HUES6 (cell line): ENCODE measurements at regions not wholly inside any gene's neighbourhood (a gene's known extent, or its start where the extent isn't known, plus 50 kb on each side); places are given as distances from the start of the nearest gene placed in this dataset.

Source experiments
- H3K27ac ChIP-seq: 2 replicates; pipeline ENCODE4 v1.7.0; 2013; ENCODE audit warnings: low read depth, mild to moderate bottlenecking, low read length, inconsistent platforms
- H3K27me3 ChIP-seq: 2 replicates; pipeline ENCODE4 v1.6.1; 2013; ENCODE audit warnings: low read length; ENCODE audit not compliant: control insufficient read depth, insufficient read depth
- H3K36me3 ChIP-seq: 2 replicates; pipeline ENCODE4 v1.6.1; 2013; ENCODE audit warnings: low read length; ENCODE audit not compliant: control insufficient read depth, insufficient read depth
- H3K4me1 ChIP-seq: 2 replicates; pipeline ENCODE4 v1.6.1; 2013; ENCODE audit warnings: low read length; ENCODE audit not compliant: control insufficient read depth, insufficient read depth
- H3K4me3 ChIP-seq: 2 replicates; pipeline ENCODE4 v1.5.1; 2013; ENCODE audit warnings: low read depth, low read length
- H3K9ac ChIP-seq: one replicate; pipeline ENCODE4 v1.6.1; 2013; ENCODE audit warnings: mild to moderate bottlenecking, low read length
- H3K9me3 ChIP-seq: 2 replicates; pipeline ENCODE4 v1.6.1; 2013; ENCODE audit warnings: low read depth, low read length; ENCODE audit not compliant: control insufficient read depth, insufficient read depth

GRCh38 chr11:81394311-81394710, 1339.4 kb downstream of the FAM181B start:
- no peak overlapping the region for H3K4me3 ChIP-seq
- H3K36me3 ChIP-seq: no peaks in the 10 kb centered on the region
- no peaks in the 10 kb centered on the region for H3K9me3 ChIP-seq
- H3K27me3 ChIP-seq: no peaks in the 10 kb centered on the region
- H3K9ac ChIP-seq: no peak overlapping the region
- H3K27ac ChIP-seq: no peak overlapping the region
- no peaks in the 10 kb centered on the region for H3K4me1 ChIP-seq

GRCh38 chr11:81388326-81388725, 1345.3 kb downstream of the FAM181B start:
- no peaks in the 10 kb centered on the region for H3K27me3 ChIP-seq
- no peak overlapping the region for H3K27ac ChIP-seq
- no peaks in the 10 kb centered on the region for H3K4me1 ChIP-seq
- no peak overlapping the region for H3K4me3 ChIP-seq
- H3K9ac ChIP-seq: no peak overlapping the region
- H3K9me3 ChIP-seq: no peaks in the 10 kb centered on the region
- H3K36me3 ChIP-seq: no peaks in the 10 kb centered on the region

- no peak overlapping the region for H3K27ac ChIP-seq
- no peaks in the 10 kb centered on the region for H3K9me3 ChIP-seq
- no peak overlapping the region for H3K9ac ChIP-seq
- no peaks in the 10 kb centered on the region for H3K36me3 ChIP-seq
- no peak overlapping the region for H3K4me3 ChIP-seq
- no peaks in the 10 kb centered on the region for H3K27me3 ChIP-seq
- H3K4me1 ChIP-seq: peaks cover 15% of the 10 kb centered on the region
Measured at GRCh38 chr11:81380395-81380794, 1353.3 kb downstream of the FAM181B start.

- no peak overlapping the region for H3K27ac ChIP-seq
- H3K36me3 ChIP-seq: no peaks in the 10 kb centered on the region
- H3K4me3 ChIP-seq: no peak overlapping the region
Measured at GRCh38 chr11:81377418-81377817, 1356.2 kb downstream of the FAM181B start.

GRCh38 chr11:81373986-81374385, 1359.7 kb downstream of the FAM181B start:
- Histone ChIP-seq H3K27me3 (no peaks in the 10 kb centered on the region), H3K27ac (no peak overlapping the region), H3K36me3 (no peaks in the 10 kb centered on the region), H3K9me3 (no peaks in the 10 kb centered on the region), H3K9ac (no peak overlapping the region), H3K4me3 (no peak overlapping the region), H3K4me1 (no peaks in the 10 kb centered on the region)

More at GRCh38 chr11:81377418-81377817, 1356.2 kb downstream of the FAM181B start:
- Histone ChIP-seq H3K9me3 (no peaks in the 10 kb centered on the region), H3K9ac (no peak overlapping the region), H3K27me3 (no peaks in the 10 kb centered on the region), H3K4me1 (peaks cover 15% of the 10 kb centered on the region)

- Histone ChIP-seq H3K27me3 (no peaks in the 10 kb centered on the region), H3K9me3 (peaks cover 2% of the 10 kb centered on the region; the same call in 1 of the 2 replicates), H3K4me1 (no peaks in the 10 kb centered on the region), H3K36me3 (no peaks in the 10 kb centered on the region), H3K4me3 (no peak overlapping the region), H3K9ac (no peak overlapping the region), H3K27ac (no peak overlapping the region)
Measured at GRCh38 chr11:81368192-81368591, 1365.5 kb downstream of the FAM181B start.

GRCh38 chr11:81365496-81365895, 1368.2 kb downstream of the FAM181B start:
- Histone ChIP-seq H3K9ac (no peak overlapping the region), H3K36me3 (no peaks in the 10 kb centered on the region), H3K9me3 (peaks cover 2% of the 10 kb centered on the region; the same call in 1 of the 2 replicates), H3K4me1 (no peaks in the 10 kb centered on the region), H3K4me3 (no peak overlapping the region), H3K27me3 (no peaks in the 10 kb centered on the region), H3K27ac (no peak overlapping the region)

GRCh38 chr11:81359476-81359875, 1374.2 kb downstream of the FAM181B start:
- Histone ChIP-seq H3K36me3 (no peaks in the 10 kb centered on the region), H3K27ac (no peak overlapping the region), H3K4me3 (no peak overlapping the region), H3K4me1 (no peaks in the 10 kb centered on the region), H3K9me3 (no peaks in the 10 kb centered on the region), H3K9ac (no peak overlapping the region), H3K27me3 (no peaks in the 10 kb centered on the region)

GRCh38 chr11:81345609-81346008, 1388.1 kb downstream of the FAM181B start:
- Histone ChIP-seq H3K27me3 (no peaks in the 10 kb centered on the region), H3K36me3 (no peaks in the 10 kb centered on the region), H3K27ac (no peak overlapping the region), H3K9ac (no peak overlapping the region), H3K4me3 (no peak overlapping the region), H3K4me1 (no peaks in the 10 kb centered on the region), H3K9me3 (no peaks in the 10 kb centered on the region)

- H3K27me3 ChIP-seq: no peaks in the 10 kb centered on the region
- no peaks in the 10 kb centered on the region for H3K4me1 ChIP-seq
- H3K36me3 ChIP-seq: no peaks in the 10 kb centered on the region
- H3K9me3 ChIP-seq: no peaks in the 10 kb centered on the region
- no peak overlapping the region for H3K27ac ChIP-seq
- H3K4me3 ChIP-seq: no peak overlapping the region
- no peak overlapping the region for H3K9ac ChIP-seq
Measured at GRCh38 chr11:81342966-81343365, 1390.7 kb downstream of the FAM181B start.

GRCh38 chr11:81340225-81340624, 1393.4 kb downstream of the FAM181B start:
- H3K36me3 ChIP-seq: no peaks in the 10 kb centered on the region
- H3K9ac ChIP-seq: no peak overlapping the region
- no peaks in the 10 kb centered on the region for H3K27me3 ChIP-seq
- no peaks in the 10 kb centered on the region for H3K4me1 ChIP-seq
- H3K27ac ChIP-seq: no peak overlapping the region
- H3K9me3 ChIP-seq: no peaks in the 10 kb centered on the region
- H3K4me3 ChIP-seq: no peak overlapping the region

- Histone ChIP-seq H3K27me3 (no peaks in the 10 kb centered on the region), H3K4me1 (no peaks in the 10 kb centered on the region), H3K36me3 (no peaks in the 10 kb centered on the region), H3K27ac (no peak overlapping the region), H3K9me3 (no peaks in the 10 kb centered on the region), H3K4me3 (no peak overlapping the region), H3K9ac (no peak overlapping the region)
Measured at GRCh38 chr11:81339521-81339920, 1394.1 kb downstream of the FAM181B start.
